ENCODE measurements at regions not wholly inside any gene's neighbourhood (a gene's known extent, or its start where the extent isn't known, plus 50 kb on each side); places are given as distances from the start of the nearest gene placed in this dataset.
"Not testable (repeated sequence)": the region's sequence is repeated elsewhere in the genome, so short reads cannot be mapped to it uniquely, and the experiment has no call there.

DNA sequence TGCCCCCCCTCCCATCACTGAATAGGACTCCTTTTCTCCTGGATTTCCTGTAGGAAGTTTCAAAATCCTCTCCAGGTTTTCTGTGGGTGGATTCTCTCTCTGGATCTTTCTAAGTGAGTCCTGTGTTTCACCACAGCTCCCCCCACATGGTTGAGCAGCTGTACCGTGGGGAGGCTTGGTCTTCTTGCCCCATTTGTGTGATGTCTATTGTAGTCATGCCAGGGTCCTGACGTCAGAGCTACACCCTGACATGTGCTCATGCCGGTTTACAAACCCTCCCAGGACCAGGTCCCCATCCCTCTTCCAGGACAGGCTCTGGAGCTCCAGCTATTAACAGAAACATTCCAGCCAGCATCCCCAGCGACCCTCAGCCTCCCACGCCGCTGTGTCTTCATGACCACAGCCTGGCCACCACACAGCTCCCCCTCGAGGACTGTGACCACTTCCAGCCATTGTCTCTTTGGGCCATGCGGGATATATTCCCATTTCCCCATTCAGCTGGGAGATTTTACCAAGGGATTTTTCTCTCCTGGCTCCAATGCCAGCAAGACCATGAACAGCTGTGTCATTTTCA lies 331.6 kb downstream of the CACNA1B start:
- H3K27ac ChIP-seq; H2AFZ ChIP-seq (replicated peaks); H3K4me3 Mint-ChIP-seq; H3K27ac Mint-ChIP-seq; H3K4me2 ChIP-seq; H3K27me3 Mint-ChIP-seq (ENCODE audit: insufficient read depth, low read depth); H3F3A ChIP-seq (ENCODE audit: low read depth); H3K79me2 ChIP-seq (ENCODE audit: low read depth); DNase-seq (ENCODE audit: low spot score); H3K4me3 ChIP-seq; H3K9ac ChIP-seq; H3K4me1 Mint-ChIP-seq; H3K9me3 Mint-ChIP-seq; H3K36me3 Mint-ChIP-seq; H3K4me1 ChIP-seq; H3K36me3 ChIP-seq; H3K27me3 ChIP-seq; H4K20me1 ChIP-seq (ENCODE audit: low read depth); H3K9me3 ChIP-seq (ENCODE audit: low read depth): not testable (repeated sequence)

DNA sequence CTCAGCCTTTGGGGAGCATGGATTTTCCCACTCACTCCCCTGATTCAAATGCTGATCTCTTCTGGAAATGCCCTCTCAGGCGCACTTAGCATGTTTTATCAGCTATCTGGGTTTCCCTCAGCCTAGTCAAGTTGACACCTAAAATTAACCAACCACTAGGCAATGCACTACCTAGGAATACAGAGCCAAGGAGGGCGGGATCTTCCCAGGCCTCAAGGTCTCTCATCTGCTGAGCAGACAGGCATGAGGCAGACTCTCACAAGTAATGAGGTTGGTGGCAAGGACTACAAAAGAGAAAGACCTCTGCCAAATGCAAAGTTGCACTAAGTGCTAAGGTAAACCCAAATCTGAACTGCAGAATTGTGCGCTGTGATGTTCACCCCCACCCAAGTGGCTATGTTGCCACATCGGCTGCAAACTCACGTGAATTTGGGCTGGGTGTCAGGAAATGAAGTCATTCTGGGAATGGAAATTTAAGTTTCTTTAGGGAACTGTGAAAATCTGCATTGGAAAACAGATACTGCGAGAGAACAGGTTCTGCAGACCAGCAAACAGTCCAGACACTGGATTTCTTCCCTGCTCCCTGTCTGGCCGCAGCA lies 332.9 kb downstream of the CACNA1B start:
- not testable (repeated sequence) for H3K36me3 ChIP-seq; H3K4me1 Mint-ChIP-seq; H3K4me3 ChIP-seq; H3K36me3 Mint-ChIP-seq; H3K27me3 ChIP-seq; H3K4me3 Mint-ChIP-seq; H3F3A ChIP-seq (ENCODE audit: low read depth); H3K27ac Mint-ChIP-seq; H3K79me2 ChIP-seq (ENCODE audit: low read depth); H4K20me1 ChIP-seq (ENCODE audit: low read depth); H3K27ac ChIP-seq; H3K27me3 Mint-ChIP-seq (ENCODE audit: insufficient read depth, low read depth); H3K4me1 ChIP-seq; H3K9ac ChIP-seq; DNase-seq (ENCODE audit: low spot score); H2AFZ ChIP-seq (replicated peaks); H3K4me2 ChIP-seq; H3K9me3 ChIP-seq (ENCODE audit: low read depth); H3K9me3 Mint-ChIP-seq

DNA sequence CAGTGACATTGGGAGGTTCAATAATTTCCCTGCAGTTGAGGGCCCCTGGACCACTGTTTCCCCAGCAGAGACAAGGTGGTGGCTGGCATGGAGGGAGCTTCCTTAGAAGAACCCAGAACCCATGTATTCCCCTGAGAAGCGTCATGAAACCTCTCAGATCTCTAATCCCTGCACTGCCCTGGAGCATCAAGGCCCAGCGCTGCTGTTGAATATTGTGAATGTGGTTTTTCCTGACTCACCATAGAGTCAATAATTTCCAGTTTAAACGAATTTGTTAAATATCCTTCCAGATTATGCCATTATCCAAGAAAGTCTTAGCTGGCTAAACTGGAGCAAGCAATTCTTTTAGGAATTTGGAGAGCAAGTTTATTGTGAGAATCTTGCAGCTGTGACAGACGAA lies 333.5 kb downstream of the CACNA1B start:
- H3K27me3 Mint-ChIP-seq (ENCODE audit: insufficient read depth, low read depth); H3K79me2 ChIP-seq (ENCODE audit: low read depth); H3K4me1 ChIP-seq; H3K36me3 Mint-ChIP-seq; H3K4me3 Mint-ChIP-seq; H3K4me2 ChIP-seq; H3K9ac ChIP-seq; H3K4me1 Mint-ChIP-seq; H3K9me3 Mint-ChIP-seq; H2AFZ ChIP-seq (replicated peaks); H3K27ac ChIP-seq; H4K20me1 ChIP-seq (ENCODE audit: low read depth); DNase-seq (ENCODE audit: low spot score); H3K36me3 ChIP-seq; H3K27me3 ChIP-seq; H3F3A ChIP-seq (ENCODE audit: low read depth); H3K4me3 ChIP-seq; H3K27ac Mint-ChIP-seq; H3K9me3 ChIP-seq (ENCODE audit: low read depth): not testable (repeated sequence)

DNA sequence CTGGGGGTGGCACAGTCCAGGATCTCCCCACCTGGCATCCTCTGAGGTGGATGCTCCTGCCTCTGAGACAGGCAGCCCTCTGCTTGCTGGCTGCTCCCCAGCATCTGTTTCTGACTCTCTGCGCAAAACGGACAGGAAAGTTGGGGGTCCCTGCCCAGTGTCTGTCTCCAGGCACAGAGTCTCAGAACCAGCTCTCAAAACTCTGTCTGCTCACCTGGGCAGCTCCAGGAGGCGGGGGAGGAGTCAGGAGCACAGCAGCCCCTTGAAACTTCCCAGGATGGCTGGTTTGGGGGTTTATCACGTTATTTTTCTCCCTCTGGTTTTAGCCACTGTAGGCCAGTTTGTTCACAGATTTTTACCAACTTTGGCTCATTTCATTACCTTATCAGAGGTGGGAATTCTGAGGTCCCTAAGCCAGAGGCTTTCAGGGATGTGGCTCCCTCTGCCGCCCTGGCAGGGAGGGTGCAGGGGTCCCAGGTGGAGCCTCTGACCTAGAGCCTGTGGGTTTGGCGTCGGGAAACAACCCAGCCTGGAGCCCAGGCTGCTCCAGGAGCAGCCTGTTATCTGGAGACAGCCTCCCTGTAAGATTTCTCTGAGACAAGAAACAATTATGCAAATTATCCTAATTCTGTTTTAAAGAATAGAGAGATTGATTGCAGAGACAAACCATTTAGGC lies 334.1 kb downstream of the CACNA1B start:
- not testable (repeated sequence) for H3K27me3 ChIP-seq; H3K9ac ChIP-seq; H3K4me3 ChIP-seq; H3K4me1 ChIP-seq; H4K20me1 ChIP-seq (ENCODE audit: low read depth); H3K36me3 Mint-ChIP-seq; H3K9me3 Mint-ChIP-seq; H3K27ac Mint-ChIP-seq; H3K4me2 ChIP-seq; H3K9me3 ChIP-seq (ENCODE audit: low read depth); H3K36me3 ChIP-seq; H3K4me1 Mint-ChIP-seq; H3F3A ChIP-seq (ENCODE audit: low read depth); H3K79me2 ChIP-seq (ENCODE audit: low read depth); H3K27me3 Mint-ChIP-seq (ENCODE audit: insufficient read depth, low read depth); H3K4me3 Mint-ChIP-seq; H3K27ac ChIP-seq; H2AFZ ChIP-seq (replicated peaks)
- TF ChIP-seq, protein P1, sequence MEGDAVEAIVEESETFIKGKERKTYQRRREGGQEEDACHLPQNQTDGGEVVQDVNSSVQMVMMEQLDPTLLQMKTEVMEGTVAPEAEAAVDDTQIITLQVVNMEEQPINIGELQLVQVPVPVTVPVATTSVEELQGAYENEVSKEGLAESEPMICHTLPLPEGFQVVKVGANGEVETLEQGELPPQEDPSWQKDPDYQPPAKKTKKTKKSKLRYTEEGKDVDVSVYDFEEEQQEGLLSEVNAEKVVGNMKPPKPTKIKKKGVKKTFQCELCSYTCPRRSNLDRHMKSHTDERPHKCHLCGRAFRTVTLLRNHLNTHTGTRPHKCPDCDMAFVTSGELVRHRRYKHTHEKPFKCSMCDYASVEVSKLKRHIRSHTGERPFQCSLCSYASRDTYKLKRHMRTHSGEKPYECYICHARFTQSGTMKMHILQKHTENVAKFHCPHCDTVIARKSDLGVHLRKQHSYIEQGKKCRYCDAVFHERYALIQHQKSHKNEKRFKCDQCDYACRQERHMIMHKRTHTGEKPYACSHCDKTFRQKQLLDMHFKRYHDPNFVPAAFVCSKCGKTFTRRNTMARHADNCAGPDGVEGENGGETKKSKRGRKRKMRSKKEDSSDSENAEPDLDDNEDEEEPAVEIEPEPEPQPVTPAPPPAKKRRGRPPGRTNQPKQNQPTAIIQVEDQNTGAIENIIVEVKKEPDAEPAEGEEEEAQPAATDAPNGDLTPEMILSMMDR (IDR thresholded peaks at IDR 0.05), result peak; percentile 57
- DNase-seq (ENCODE audit: low spot score), result peak; percentile 64

DNA sequence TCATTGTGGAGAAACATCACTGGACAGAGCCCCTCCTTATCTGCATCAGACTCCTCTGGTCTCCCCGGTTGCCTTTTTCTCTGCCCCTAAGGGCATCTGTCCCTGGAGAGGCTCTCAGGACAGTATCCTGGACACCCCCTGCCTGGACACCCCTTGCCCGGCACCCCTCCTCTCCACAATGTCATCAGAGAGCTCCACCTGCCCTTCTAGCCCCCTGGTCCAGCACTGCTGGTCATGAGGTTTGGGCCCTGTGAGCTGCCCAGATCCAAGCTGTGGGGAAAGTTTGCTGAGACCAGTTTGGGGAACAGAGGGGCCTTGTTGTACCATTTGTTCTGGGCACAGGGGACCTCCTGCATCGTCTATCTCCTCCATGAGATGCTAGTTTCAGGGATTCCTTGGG lies 335.2 kb downstream of the CACNA1B start:
- not testable (repeated sequence) for H3K36me3 ChIP-seq; H3K4me3 ChIP-seq; H3K4me1 ChIP-seq; H3F3A ChIP-seq (ENCODE audit: low read depth); H3K4me2 ChIP-seq; H3K27me3 ChIP-seq; H3K27ac ChIP-seq; H3K27me3 Mint-ChIP-seq (ENCODE audit: insufficient read depth, low read depth); H3K27ac Mint-ChIP-seq; H3K9me3 ChIP-seq (ENCODE audit: low read depth); H4K20me1 ChIP-seq (ENCODE audit: low read depth); H2AFZ ChIP-seq (replicated peaks); H3K36me3 Mint-ChIP-seq; DNase-seq (ENCODE audit: low spot score); H3K4me1 Mint-ChIP-seq; H3K4me3 Mint-ChIP-seq; H3K9ac ChIP-seq; H3K79me2 ChIP-seq (ENCODE audit: low read depth); H3K9me3 Mint-ChIP-seq

DNA sequence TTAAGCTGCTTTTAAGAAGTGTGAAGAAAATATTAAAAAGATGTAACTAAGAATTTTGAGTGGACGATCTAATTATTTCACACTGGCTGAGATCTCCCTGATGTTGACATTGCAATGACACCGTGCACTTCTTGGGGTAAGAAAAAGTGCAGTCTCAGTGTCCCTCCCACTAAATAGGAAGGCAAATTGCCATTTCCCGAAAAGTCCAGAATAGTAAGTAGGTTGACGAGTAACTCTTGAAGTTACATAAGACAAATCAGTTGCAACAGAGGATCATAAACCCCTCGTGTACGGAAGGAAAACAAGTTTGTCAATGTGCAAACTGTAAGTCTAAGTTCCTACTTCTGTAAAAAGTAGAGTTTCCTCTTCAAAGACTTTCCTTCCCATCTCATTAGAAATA lies 336.2 kb downstream of the CACNA1B start:
- H3K4me1 ChIP-seq; H3F3A ChIP-seq (ENCODE audit: low read depth); H3K27ac Mint-ChIP-seq; H3K79me2 ChIP-seq (ENCODE audit: low read depth); H3K4me2 ChIP-seq; H3K27me3 ChIP-seq; H3K9me3 ChIP-seq (ENCODE audit: low read depth); H3K36me3 ChIP-seq; H3K27ac ChIP-seq; H3K9ac ChIP-seq; H3K27me3 Mint-ChIP-seq (ENCODE audit: insufficient read depth, low read depth); H4K20me1 ChIP-seq (ENCODE audit: low read depth); H3K4me3 ChIP-seq; H3K9me3 Mint-ChIP-seq; H2AFZ ChIP-seq (replicated peaks); H3K4me1 Mint-ChIP-seq; H3K4me3 Mint-ChIP-seq; DNase-seq (ENCODE audit: low spot score); H3K36me3 Mint-ChIP-seq: not testable (repeated sequence)

DNA sequence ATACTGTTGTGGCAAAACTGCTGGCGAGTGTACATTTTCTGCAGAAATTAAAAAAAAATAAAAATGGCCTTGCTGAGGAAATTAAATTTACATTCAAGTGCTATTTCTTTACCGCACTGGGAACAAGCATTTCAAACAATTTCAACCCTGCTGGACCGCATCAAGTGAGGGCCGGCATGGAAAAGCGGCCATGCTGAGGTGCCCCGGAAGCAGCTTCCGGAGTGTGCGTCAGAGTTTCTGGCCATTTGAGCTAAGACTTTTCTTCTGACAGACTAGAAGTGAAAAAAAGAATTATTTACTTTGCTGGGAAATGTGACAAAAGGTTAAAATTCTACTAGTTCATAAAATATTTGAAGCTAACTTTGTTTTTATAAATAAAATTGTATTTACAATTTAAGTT lies 337.0 kb downstream of the CACNA1B start:
- not testable (repeated sequence) for H3K9me3 ChIP-seq (ENCODE audit: low read depth); H3K4me2 ChIP-seq; H3K4me3 ChIP-seq; H3K4me1 ChIP-seq; H3K9ac ChIP-seq; H3K9me3 Mint-ChIP-seq; H3F3A ChIP-seq (ENCODE audit: low read depth); H2AFZ ChIP-seq (replicated peaks); H3K36me3 Mint-ChIP-seq; H3K4me3 Mint-ChIP-seq; H3K27me3 ChIP-seq; H3K79me2 ChIP-seq (ENCODE audit: low read depth); H3K27me3 Mint-ChIP-seq (ENCODE audit: insufficient read depth, low read depth); H3K27ac Mint-ChIP-seq; DNase-seq (ENCODE audit: low spot score); H3K4me1 Mint-ChIP-seq; H4K20me1 ChIP-seq (ENCODE audit: low read depth); H3K27ac ChIP-seq; H3K36me3 ChIP-seq
